SIG-M5 (cell line): ENCODE measurements at regions not wholly inside any gene's neighbourhood (a gene's known extent, or its start where the extent isn't known, plus 50 kb on each side); places are given as distances from the start of the nearest gene placed in this dataset.

ENCODE experiments used
- DNase-seq: peaks from one replicate; lab custom pipeline; 2025; lab: John Stamatoyannopoulos, UW

- DNase-seq, result no peak
Measured at GRCh38 chr5:135234666-135235401, 164.2 kb downstream of the MACROH2A1 start.

GRCh38 chr5:135234242-135234641 is 164.8 kb downstream of the MACROH2A1 start:
- no peak for DNase-seq

- DNase-seq, result no peak
Measured at GRCh38 chr5:135233477-135233876, 165.6 kb downstream of the MACROH2A1 start.

GRCh38 chr5:135232958-135233357 is 166.1 kb downstream of the MACROH2A1 start:
- no peak for DNase-seq

- DNase-seq, result no peak
Measured at GRCh38 chr5:135231289-135231688, 167.7 kb downstream of the MACROH2A1 start.

- DNase-seq, result peak; percentile 34
Measured at GRCh38 chr5:135230251-135230925, 168.6 kb downstream of the MACROH2A1 start.

GRCh38 chr5:135229679-135230132 is 169.3 kb downstream of the MACROH2A1 start:
- DNase-seq, result no peak

- no peak for DNase-seq
Measured at GRCh38 chr5:135229122-135229521, 169.9 kb downstream of the MACROH2A1 start.

GRCh38 chr5:135228222-135228621 is 170.8 kb downstream of the MACROH2A1 start:
- DNase-seq, result no peak

- no peak for DNase-seq
Measured at GRCh38 chr5:135227064-135228022, 171.7 kb downstream of the MACROH2A1 start.

- DNase-seq, result no peak
Measured at GRCh38 chr5:135225856-135226560, 173.0 kb downstream of the MACROH2A1 start.

GRCh38 chr5:135223891-135224625 is 175.0 kb downstream of the MACROH2A1 start:
- DNase-seq, result no peak

GRCh38 chr5:135223404-135223803 is 175.6 kb downstream of the MACROH2A1 start:
- DNase-seq, result no peak

GRCh38 chr5:135222771-135223170 is 176.3 kb downstream of the MACROH2A1 start:
- no peak for DNase-seq

GRCh38 chr5:135222171-135222681 is 176.8 kb downstream of the MACROH2A1 start:
- DNase-seq, result no peak

GRCh38 chr5:135221696-135222095 is 177.3 kb downstream of the MACROH2A1 start:
- DNase-seq, result no peak

- no peak for DNase-seq
Measured at GRCh38 chr5:135221187-135221473, 177.9 kb downstream of the MACROH2A1 start.

GRCh38 chr5:135220394-135221186 is 178.4 kb downstream of the MACROH2A1 start:
- DNase-seq, result no peak

- no peak for DNase-seq
Measured at GRCh38 chr5:135219868-135220267, 179.2 kb downstream of the MACROH2A1 start.
